Small intestine (tissue), 7 donors: ENCODE measurements at regions not wholly inside any gene's neighbourhood (a gene's known extent, or its start where the extent isn't known, plus 50 kb on each side); places are given as distances from the start of the nearest gene placed in this dataset.

ENCODE experiments used
- DNase-seq, 2 donors: peaks; one replicate each; pipeline versions ENCODE4 v3.0.0 to v3.0.0-alpha.2; 2013
- FAIRE-seq: peaks from 2 replicates; lab custom pipeline; 2012; peaks lifted over from hg19 to GRCh38; lab: Jason Lieb, UNC
- H3K27ac ChIP-seq, 3 donors: one replicate each; pipeline ENCODE4 v1.5.1; 2013; ENCODE audit warnings: low read length in 2 of 3, mild to moderate bottlenecking in 2 of 3, control low read depth in 1 of 3, inconsistent platforms in 1 of 3, low read depth in 1 of 3, moderate library complexity in 1 of 3
- H3K27me3 ChIP-seq, 3 donors: one replicate each; pipeline ENCODE4 v1.6.1; 2013; ENCODE audit warnings: low read length in 3 of 3, inconsistent platforms in 1 of 3; ENCODE audit not compliant: control insufficient read depth in 3 of 3, insufficient read depth in 3 of 3
- H3K36me3 ChIP-seq, 3 donors: one replicate each; pipeline ENCODE4 v1.6.1; 2013; ENCODE audit warnings: low read length in 3 of 3, inconsistent platforms in 1 of 3, low read depth in 1 of 3, mild to moderate bottlenecking in 1 of 3, moderate library complexity in 1 of 3; ENCODE audit not compliant: control insufficient read depth in 3 of 3, insufficient read depth in 2 of 3
- H3K4me1 ChIP-seq, 3 donors: one replicate each; pipeline ENCODE4 v1.6.1; 2013; ENCODE audit warnings: low read length in 2 of 3, inconsistent platforms in 1 of 3, low read depth in 1 of 3, mild to moderate bottlenecking in 1 of 3, moderate library complexity in 1 of 3; ENCODE audit not compliant: control insufficient read depth in 3 of 3, insufficient read depth in 2 of 3
- H3K4me3 ChIP-seq, 3 donors: one replicate each; pipeline ENCODE4 v1.5.1; 2013; ENCODE audit warnings: low read length in 3 of 3, control low read depth in 1 of 3, inconsistent platforms in 1 of 3, low read depth in 1 of 3, mild to moderate bottlenecking in 1 of 3, moderate library complexity in 1 of 3
- H3K9me3 ChIP-seq, 2 donors: one replicate each; pipeline ENCODE4 v1.6.1; 2013; ENCODE audit warnings: low read depth in 1 of 2, low read length in 1 of 2; ENCODE audit not compliant: control insufficient read depth in 2 of 2, insufficient read depth in 1 of 2
- WGBS, 3 donors: extraction: QIAGEN DNeasy Blood & Tissue Kit; methylation state at CpG; one replicate each; pipeline ENCODE4 v1.1.7; 2013; 5-methylcytosine and 5-hydroxymethylcytosine counted together
- donor health status: healthy with polysubstance abuse.
- donor health status: control.
- donor health status: control.
- donor health status: Bipolar disorder and iron deficiency.
- donor health status: healthy.

GRCh38 chrX:144494074-144494473, 610.2 kb downstream of the UBE2NL start:
- no peaks in the 10 kb centered on the region for H3K27me3 ChIP-seq
- no peak overlapping the region for H3K27ac ChIP-seq
- no peak overlapping the region for H3K4me3 ChIP-seq
- no peak for DNase-seq
- WGBS, 3 donors, result 28 to 47% (median 43%) methylated on average over 7 of the region's 7 CpGs
- H3K9me3 ChIP-seq, result no peaks in the 10 kb centered on the region
- no peaks in the 10 kb centered on the region for H3K36me3 ChIP-seq
- H3K4me1 ChIP-seq, result no peaks in the 10 kb centered on the region
- FAIRE-seq, result no peak

DNA sequence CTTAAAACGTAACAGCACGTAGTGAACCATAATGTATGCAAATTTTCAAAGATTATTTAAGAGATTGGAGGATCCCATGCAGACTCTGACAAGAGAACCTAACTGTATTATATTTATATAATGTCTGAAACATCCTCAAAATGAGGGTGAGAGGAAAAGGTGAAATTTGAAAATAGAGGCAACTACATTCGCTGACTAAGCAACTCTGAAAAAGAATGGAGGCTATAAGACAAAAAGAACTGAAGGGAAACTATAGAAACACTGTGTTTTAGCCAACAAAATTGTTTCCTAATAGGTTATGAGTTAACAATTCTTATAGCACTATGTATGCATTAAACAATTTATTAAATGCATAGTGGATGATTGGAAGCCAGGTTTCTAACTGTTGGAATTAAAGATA, 648.0 kb downstream of the UBE2NL start:
- no peaks in the 10 kb centered on the region for H3K27me3 ChIP-seq
- no peak for FAIRE-seq
- no peak overlapping the region for H3K4me3 ChIP-seq
- no peaks in the 10 kb centered on the region for H3K36me3 ChIP-seq
- peaks cover 0 to 5% of the 10 kb centered on the region in 2 donors for H3K9me3 ChIP-seq
- WGBS, 3 donors, result 71 to 81% (median 74%) methylated on average over 3 of the region's 3 CpGs
- no peak overlapping the region for H3K27ac ChIP-seq
- DNase-seq, result no peak
- no peaks in the 10 kb centered on the region for H3K4me1 ChIP-seq

GRCh38 chrX:144566592-144566991, 680.7 kb upstream of the SPANXN1 start:
- Histone ChIP-seq H3K36me3 (no peaks in the 10 kb centered on the region), H3K27me3 (no peaks in the 10 kb centered on the region), H3K9me3 (no peaks in the 10 kb centered on the region), H3K4me1 (no peaks in the 10 kb centered on the region), H3K27ac (no peak overlapping the region), H3K4me3 (no peak overlapping the region)
- WGBS, 3 donors, result 42 to 58% (median 52%) methylated on average over 7 of the region's 7 CpGs
- FAIRE-seq (no peak), DNase-seq (no peak)

DNA sequence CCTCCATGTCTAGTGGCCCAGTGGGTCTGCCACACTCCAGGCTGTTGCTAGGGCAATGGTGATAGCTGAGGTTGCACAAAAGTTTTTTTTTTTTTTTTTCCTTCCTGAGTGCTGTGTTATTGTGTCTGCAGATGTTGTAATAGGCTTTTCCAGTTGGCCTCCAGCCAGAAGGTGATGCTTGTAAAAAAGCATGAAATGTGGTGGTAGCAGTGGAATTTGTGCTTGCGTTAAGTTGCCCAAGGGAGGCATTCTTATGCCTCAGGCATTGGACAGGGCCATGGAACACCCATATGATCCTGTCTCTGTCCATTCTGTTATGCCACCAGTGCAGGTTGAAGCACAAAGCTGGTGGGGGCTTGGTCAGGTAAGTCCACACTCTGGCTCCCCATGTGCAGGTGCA, 660.5 kb upstream of the SPANXN1 start:
- Histone ChIP-seq H3K9me3 (peaks cover 0 to 10% of the 10 kb centered on the region in 2 donors), H3K27ac (no peak overlapping the region), H3K27me3 (no peaks in the 10 kb centered on the region), H3K36me3 (no peaks in the 10 kb centered on the region), H3K4me3 (no peak overlapping the region), H3K4me1 (no peaks in the 10 kb centered on the region)
- WGBS, 3 donors, result 86 to 94% (median 93%) methylated on average over 1 of the region's 1 CpG
- DNase-seq (no peak), FAIRE-seq (no peak)

GRCh38 chrX:144592036-144592435, 655.3 kb upstream of the SPANXN1 start:
- FAIRE-seq (no peak), DNase-seq (no peak)
- H3K27ac ChIP-seq, result no peak overlapping the region
- H3K27me3 ChIP-seq, result no peaks in the 10 kb centered on the region
- H3K9me3 ChIP-seq, result peaks cover 0 to 7% of the 10 kb centered on the region in 2 donors
- H3K36me3 ChIP-seq, result no peaks in the 10 kb centered on the region
- no peak overlapping the region for H3K4me3 ChIP-seq
- no peaks in the 10 kb centered on the region for H3K4me1 ChIP-seq
- 13 to 35% (median 20%) methylated on average over 2 of the region's 2 CpGs for WGBS, 3 donors

DNA sequence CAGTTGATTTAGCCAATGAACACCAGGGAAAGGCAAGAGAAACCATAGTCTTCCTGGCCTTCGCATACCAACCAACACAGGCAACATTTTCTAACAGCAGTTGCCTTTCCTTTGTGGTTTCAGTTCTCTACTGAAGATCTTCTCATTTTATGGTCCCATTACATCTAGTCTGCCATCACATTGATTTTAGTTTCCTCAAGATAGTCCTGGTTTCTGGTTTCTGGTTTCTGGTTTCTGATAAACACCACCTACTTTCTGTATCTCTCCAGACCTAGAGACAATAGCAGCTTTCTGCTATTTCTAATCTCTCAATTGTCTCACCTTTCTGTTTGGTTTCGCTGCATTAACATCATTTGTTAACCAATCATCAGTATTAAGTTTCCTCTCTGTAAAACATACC, 646.3 kb upstream of the SPANXN1 start:
- FAIRE-seq (no peak), DNase-seq (no peak)
- H3K4me1 ChIP-seq, result no peaks in the 10 kb centered on the region
- H3K27ac ChIP-seq, result no peak overlapping the region
- H3K27me3 ChIP-seq, result no peaks in the 10 kb centered on the region
- WGBS, 3 donors, result 58 to 81% (median 79%) methylated on average over 2 of the region's 2 CpGs
- no peak overlapping the region for H3K4me3 ChIP-seq
- no peaks in the 10 kb centered on the region for H3K36me3 ChIP-seq
- peaks cover 0 to 7% of the 10 kb centered on the region in 2 donors for H3K9me3 ChIP-seq

GRCh38 chrX:144612076-144612475, 635.2 kb upstream of the SPANXN1 start:
- no peaks in the 10 kb centered on the region for H3K4me1 ChIP-seq
- no peaks in the 10 kb centered on the region for H3K27me3 ChIP-seq
- FAIRE-seq, result no peak
- no peak overlapping the region for H3K27ac ChIP-seq
- no peaks in the 10 kb centered on the region for H3K9me3 ChIP-seq
- WGBS, 3 donors, result 64 to 68% (median 64%) methylated on average over 4 of the region's 4 CpGs
- no peak overlapping the region for H3K4me3 ChIP-seq
- no peaks in the 10 kb centered on the region for H3K36me3 ChIP-seq
- DNase-seq, result no peak

GRCh38 chrX:144616317-144616716, 631.0 kb upstream of the SPANXN1 start:
- no peak overlapping the region for H3K27ac ChIP-seq
- 51 to 68% (median 53%) methylated on average over 4 of the region's 4 CpGs for WGBS, 3 donors
- no peak for DNase-seq
- no peak overlapping the region for H3K4me3 ChIP-seq
- H3K9me3 ChIP-seq, result no peaks in the 10 kb centered on the region
- H3K27me3 ChIP-seq, result no peaks in the 10 kb centered on the region
- H3K36me3 ChIP-seq, result no peaks in the 10 kb centered on the region
- FAIRE-seq, result no peak
- H3K4me1 ChIP-seq, result no peaks in the 10 kb centered on the region

DNA sequence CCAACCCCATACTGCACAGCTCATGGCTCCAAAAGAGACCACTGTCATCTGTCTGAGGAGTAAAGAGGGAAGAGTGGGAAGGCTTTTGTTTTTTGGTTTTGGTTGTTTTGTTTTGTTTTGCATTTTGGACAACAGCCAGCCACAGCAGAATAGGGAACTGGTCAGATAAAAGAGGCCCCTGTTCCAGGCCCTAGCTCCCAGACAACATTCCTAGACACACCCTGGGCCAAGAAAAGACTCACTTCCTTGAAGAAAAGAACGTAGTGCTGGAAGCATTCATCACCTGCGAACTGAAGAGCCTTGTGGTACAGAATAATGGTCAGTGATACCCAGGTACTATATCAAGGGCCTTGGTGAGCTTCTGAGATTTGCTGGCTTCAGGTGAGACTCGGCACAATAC, 619.4 kb upstream of the SPANXN1 start:
- Histone ChIP-seq H3K36me3 (no peaks in the 10 kb centered on the region), H3K4me3 (no peak overlapping the region), H3K27ac (no peak overlapping the region), H3K4me1 (no peaks in the 10 kb centered on the region), H3K27me3 (no peaks in the 10 kb centered on the region), H3K9me3 (no peaks in the 10 kb centered on the region)
- WGBS, 3 donors, result 55 to 77% (median 75%) methylated on average over 3 of the region's 3 CpGs
- FAIRE-seq (no peak), DNase-seq (no peak)
